TTC549 (cell line): ENCODE measurements at regions not wholly inside any gene's neighbourhood (a gene's known extent, or its start where the extent isn't known, plus 50 kb on each side); places are given as distances from the start of the nearest gene placed in this dataset.
"Not testable (repeated sequence)": the region's sequence is repeated elsewhere in the genome, so short reads cannot be mapped to it uniquely, and the experiment has no call there.

Experiments
- FAIRE-seq: peaks from 2 replicates; lab custom pipeline; 2012; peaks lifted over from hg19 to GRCh38; lab: Jason Lieb, UNC

GRCh38 chrX:7515681-7516413 lies 327.1 kb upstream of the VCX start:
- no peak for FAIRE-seq

GRCh38 chrX:7514871-7515599 lies 327.9 kb upstream of the VCX start:
- FAIRE-seq: no peak

- FAIRE-seq: no peak
Observed at GRCh38 chrX:7512845-7513244, 330.1 kb upstream of the VCX start.

GRCh38 chrX:7503251-7503650 lies 339.7 kb upstream of the VCX start:
- no peak for FAIRE-seq

DNA sequence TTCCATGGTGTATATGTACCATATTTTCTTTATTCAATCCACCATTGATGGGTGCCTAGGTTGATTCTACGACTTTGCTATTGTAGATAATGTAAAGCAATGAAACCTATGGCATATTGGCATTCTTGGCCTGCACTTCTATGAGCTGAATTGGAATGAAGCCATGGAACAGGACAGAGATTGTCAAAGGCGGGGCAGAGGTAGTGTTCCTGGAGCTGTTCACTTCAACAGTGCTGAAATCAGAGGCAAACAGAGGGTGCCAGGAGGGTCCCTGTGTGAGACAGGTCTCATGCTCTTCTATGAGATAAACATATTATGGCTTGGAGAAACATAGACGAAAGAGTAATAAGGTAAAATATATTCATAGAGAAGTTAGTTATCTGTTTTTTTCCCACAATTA lies 342.6 kb upstream of the VCX start:
- FAIRE-seq: no peak

DNA sequence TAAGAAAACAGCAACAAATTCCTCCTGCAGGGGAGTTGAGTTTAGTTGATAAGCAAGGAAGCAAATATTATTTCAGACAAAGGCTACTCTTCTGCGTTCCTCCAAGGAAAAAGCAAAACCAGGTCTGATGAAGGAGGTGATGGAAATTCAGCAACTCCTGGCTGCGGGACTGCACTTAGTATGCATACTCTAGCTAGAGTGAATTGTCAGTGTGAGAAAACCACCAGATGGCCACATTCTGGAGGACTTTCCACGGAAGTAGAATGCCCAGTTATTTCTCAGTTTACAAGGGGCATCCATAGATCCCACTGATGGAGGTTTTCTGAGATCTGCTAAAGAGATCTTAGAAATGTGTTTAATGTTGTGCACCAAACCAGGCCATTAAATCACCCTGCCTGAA lies 338.6 kb upstream of the PUDP start:
- no peak for FAIRE-seq

- FAIRE-seq: no peak
Observed at GRCh38 chrX:7485061-7485460, 337.1 kb upstream of the PUDP start.

- no peak for FAIRE-seq
Observed at GRCh38 chrX:7480721-7481120, 332.8 kb upstream of the PUDP start.

DNA sequence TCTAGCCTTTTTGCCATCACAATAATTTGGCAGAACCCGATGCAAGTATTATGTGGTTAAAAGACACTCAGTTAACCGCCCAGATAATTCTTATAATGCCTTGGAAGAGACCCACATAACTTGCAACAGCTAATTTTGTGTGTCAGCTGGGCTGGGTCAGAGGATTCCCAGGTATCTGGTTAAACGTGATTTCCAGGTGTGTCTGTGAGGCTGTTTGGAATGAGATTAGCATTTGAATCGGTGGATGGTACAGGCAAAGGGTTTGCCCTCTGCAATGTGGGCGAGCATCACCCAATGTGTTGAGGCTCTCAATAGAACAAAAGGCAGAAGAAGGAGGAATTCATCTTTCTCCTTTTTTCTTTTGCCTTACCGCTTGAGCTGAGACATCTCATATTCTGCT lies 314.2 kb upstream of the PUDP start:
- no peak for FAIRE-seq

DNA sequence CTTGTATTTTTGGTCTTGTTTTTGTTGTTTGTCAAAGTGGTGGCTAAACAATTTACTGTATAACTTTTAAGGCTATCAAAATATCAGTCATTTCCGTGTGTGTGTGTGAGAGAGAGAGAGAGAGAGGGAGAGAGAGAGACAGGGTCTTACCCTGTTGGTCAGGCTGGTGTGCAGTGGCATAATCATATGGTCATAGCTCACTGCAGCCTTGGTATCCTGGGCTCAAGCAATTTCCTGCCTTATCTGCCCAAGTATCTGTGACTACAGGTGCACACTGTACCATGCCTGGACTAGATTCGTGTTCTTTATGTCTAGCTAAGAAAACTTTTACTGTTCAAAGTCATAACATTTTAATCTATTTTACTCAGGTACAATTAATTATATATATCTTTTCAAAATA lies 313.1 kb upstream of the PUDP start:
- not testable (repeated sequence) for FAIRE-seq

DNA sequence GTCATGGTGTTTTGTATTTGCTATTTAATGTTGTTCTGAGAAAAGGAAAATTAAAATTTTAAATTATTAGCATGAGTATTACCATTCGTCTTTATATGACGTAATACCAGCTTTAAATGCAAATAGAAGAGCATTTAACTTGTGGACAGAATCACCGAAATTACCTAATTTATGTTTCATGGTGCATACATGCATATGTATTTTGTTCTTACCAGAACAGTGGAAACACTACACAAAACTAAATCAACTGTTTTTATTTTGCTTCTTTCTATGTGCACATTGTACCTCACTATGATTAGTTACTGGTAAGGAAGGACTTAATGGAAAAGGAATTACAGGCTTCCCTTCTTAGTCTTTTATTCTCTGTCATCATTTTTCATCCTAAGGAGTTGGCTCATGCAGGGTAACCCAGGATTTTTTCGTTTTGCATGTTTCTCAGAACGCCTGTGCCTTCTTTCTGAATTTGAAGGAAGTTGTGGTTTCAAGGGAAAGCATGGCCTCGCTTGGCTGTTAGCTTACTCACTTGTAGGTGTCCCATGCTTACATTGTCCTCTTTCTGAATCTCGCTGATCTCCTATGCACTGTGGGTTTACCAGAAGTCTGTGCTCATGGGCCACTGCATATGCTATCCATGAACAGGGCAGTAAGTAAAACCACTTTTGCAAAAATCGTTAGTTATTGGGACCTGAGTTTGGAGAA lies 300.0 kb upstream of the PUDP start:
- FAIRE-seq: no peak

GRCh38 chrX:7446815-7447214 lies 298.9 kb upstream of the PUDP start:
- FAIRE-seq: no peak

DNA sequence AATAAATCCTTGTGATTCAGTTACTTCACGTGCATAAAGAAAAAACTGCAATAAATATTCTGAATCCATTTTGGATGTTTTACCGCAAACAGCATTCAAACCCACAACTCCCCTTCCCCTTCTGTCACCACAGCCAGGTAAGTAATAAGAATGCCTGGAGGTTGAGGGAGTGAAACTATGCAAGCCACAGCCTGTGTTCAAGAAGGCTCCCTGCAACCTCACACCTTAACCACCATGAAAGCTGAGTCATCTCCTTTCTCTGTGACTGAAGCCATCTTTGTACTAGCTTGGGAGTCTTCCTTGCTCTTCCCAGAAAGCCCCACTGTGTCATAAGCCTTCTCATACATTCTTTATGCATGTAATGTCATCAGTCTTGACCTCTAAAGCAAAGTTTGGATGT lies 297.0 kb upstream of the PUDP start:
- FAIRE-seq: no peak

GRCh38 chrX:7441586-7441985 lies 293.6 kb upstream of the PUDP start:
- FAIRE-seq: no peak

GRCh38 chrX:7435822-7436221 lies 287.9 kb upstream of the PUDP start:
- no peak for FAIRE-seq

DNA sequence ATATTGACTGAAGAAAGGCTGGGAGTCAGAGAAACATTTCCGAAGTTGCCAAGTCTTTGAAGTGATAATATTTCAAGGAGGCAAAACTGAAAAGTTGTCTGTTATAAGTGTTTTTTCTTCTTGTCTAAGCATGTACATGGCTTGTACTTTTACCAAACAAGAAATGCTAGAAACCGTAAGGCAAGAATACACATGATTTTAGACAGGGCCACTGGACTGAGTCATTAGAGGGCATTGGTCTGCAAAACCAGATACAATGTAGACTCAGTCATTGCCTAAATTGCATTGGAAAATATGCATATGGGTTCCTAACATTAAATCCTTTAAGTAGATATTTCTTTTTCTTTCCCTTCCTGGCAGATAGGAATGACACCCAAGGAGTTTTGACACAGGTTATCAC lies 284.9 kb upstream of the PUDP start:
- no peak for FAIRE-seq

DNA sequence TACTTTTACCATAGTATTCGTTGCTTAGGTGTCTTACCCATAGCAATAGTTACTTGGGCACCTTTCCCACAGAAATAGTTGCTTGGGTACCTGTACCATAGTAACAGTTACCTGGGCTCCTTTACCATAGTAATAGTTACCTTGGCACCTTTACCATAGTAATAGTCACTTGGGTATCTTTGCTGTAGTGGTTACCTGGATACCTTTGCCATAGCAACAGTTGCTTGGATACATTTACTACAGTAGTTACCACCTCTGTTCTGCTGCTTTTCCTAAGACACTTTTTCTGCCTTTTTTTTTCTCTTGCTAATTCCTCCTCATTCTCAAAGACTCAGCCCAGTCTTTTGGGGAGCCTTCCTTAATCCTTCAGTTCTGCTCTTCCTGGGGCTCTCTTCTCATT lies 272.8 kb upstream of the PUDP start:
- FAIRE-seq: no peak

DNA sequence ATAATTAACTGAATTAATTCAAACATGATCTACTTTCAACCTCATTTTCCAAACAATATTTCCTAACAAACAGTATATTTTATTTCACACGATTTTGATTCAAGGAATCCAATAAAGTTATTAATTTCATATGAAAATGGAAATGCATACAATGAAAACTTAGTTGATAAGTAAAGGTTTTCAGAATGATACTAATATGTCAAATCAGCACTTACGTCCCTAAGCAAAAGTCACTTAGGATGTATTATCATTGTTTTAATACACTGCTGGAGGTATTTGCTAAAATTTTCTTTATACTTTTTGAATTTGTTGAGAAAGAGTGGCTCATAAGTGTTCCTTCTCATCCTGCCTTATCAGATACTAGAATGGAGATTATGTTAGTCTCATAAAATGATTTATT lies 266.8 kb upstream of the PUDP start:
- FAIRE-seq: no peak

DNA sequence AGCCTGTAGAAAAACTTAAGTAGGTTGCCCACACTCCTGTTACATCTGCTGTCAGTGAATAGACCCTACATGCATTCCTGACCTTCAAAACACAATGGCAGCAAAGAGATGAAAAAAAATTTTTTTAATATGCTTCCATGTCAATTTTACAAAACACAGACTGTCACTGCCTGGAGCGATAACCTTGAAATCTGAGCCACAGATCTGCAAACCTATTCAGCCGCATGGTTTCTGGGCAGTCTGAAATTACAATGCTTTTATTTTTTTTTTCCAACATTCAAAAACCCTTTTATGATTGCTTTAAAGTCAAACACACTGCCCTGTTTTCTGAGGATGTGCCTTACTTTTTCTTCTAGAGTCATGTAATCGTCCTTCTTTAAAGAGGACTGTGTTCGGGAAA lies 264.9 kb upstream of the PUDP start:
- FAIRE-seq: no peak

DNA sequence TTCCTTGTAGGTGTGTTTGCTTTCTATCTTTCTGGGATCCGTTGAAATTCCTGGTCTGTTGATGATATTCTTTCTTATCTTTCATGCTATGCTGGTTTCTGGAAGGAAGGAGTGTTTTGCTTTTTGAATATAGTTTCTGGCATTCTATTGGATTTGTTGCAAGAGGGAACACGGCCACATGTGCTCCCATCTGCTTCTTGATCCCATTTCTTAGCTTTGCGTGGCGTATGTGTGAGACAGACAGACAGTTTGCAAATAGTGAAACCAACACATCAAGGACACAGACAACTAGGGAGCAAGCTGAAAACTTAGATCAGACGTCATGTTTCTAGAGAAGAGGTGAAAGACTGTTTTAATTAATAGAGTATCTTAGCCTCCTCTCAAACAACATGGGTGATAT lies 261.9 kb upstream of the PUDP start:
- FAIRE-seq: no peak

- no peak for FAIRE-seq
Observed at GRCh38 chrX:7399373-7399772, 251.4 kb upstream of the PUDP start.

- FAIRE-seq: no peak
Observed at GRCh38 chrX:7390441-7390840, 242.5 kb upstream of the PUDP start.

GRCh38 chrX:7389576-7389975 lies 241.6 kb upstream of the PUDP start:
- FAIRE-seq: no peak

DNA sequence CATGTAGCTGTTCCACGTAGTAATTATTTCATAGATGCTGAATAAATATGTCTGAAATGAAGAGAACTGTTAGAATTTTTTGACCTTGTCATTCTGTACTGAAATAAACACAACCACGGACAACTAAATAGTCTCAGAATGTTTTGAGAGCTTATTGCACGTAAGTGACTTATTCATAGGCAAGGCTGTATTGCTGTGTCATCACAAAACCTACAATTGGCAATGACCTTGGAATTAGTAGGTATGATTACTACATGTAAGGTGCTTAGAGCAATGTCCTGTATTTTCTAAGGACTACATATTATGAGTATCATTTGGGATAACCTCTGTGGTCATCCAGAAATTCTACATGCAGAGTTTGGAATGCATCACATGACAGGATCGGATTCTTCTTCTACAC lies 237.2 kb upstream of the PUDP start:
- FAIRE-seq: no peak
